HEK293T (cell line): ENCODE measurements at regions not wholly inside any gene's neighbourhood (a gene's known extent, or its start where the extent isn't known, plus 50 kb on each side); places are given as distances from the start of the nearest gene placed in this dataset.

Source experiments
- CTCF ChIA-PET: fragments of 350-600 bp; formaldehyde crosslinking; extraction: SDS; loops from one replicate; lab custom pipeline; 2021; ENCODE audit warnings: antibody characterized with exemption, inconsistent platforms; lab: Yijun Ruan, JAX
- POLR2A ChIA-PET: fragments of 350-600 bp; formaldehyde crosslinking; extraction: SDS; loops from one replicate; lab custom pipeline; 2020; ENCODE audit warnings: antibody characterized with exemption, inconsistent platforms; lab: Yijun Ruan, JAX
- DNase-seq: peaks from one replicate; pipeline ENCODE4 v3.0.0; 2012; ENCODE audit warnings: mixed read lengths; ENCODE audit errors: extremely low spot score
- ARNT ChIP-seq: fragments of 450-650 bp; IDR thresholded peaks from 2 replicates; pipeline ENCODE4 v1.6.1; 2017; ENCODE audit warnings: mild to moderate bottlenecking
- BHLHE40 ChIP-seq: fragments of 450-650 bp; IDR thresholded peaks from 2 replicates; pipeline ENCODE4 v1.6.1; 2016; ENCODE audit warnings: mild to moderate bottlenecking, moderate library complexity, borderline replicate concordance
- CTBP1 ChIP-seq: fragments of 450-650 bp; IDR thresholded peaks from 2 replicates; pipeline ENCODE4 v1.6.1; 2016; ENCODE audit warnings: borderline replicate concordance
- ELF4 ChIP-seq: fragments of 450-650 bp; IDR thresholded peaks from 2 replicates; pipeline ENCODE4 v1.6.1; 2017; ENCODE audit warnings: antibody characterized with exemption
- FOXA1 ChIP-seq: fragments of 450-650 bp; IDR thresholded peaks from 2 replicates; pipeline ENCODE4 v1.6.1; 2016; ENCODE audit warnings: mild to moderate bottlenecking
- FOXK2 ChIP-seq: fragments of 450-650 bp; IDR thresholded peaks from 2 replicates; pipeline ENCODE4 v1.6.1; 2016; ENCODE audit warnings: mild to moderate bottlenecking
- FOXM1 ChIP-seq: fragments of 450-650 bp; IDR thresholded peaks from 2 replicates; pipeline ENCODE4 v1.6.1; 2017; ENCODE audit warnings: mild to moderate bottlenecking, borderline replicate concordance
- HDGF ChIP-seq: fragments of 450-650 bp; IDR thresholded peaks from 2 replicates; pipeline ENCODE4 v1.6.1; 2017; ENCODE audit warnings: antibody characterized with exemption, borderline replicate concordance
- L3MBTL2 ChIP-seq: fragments of 450-650 bp; conservative IDR thresholded peaks from 2 replicates; pipeline ENCODE4 v1.6.1; 2016; ENCODE audit warnings: mild to moderate bottlenecking
- LEF1 ChIP-seq: fragments of 450-650 bp; IDR thresholded peaks from 2 replicates; pipeline ENCODE4 v1.6.1; 2017; ENCODE audit warnings: mild to moderate bottlenecking, borderline replicate concordance
- NFRKB ChIP-seq: fragments of 450-650 bp; IDR thresholded peaks from 2 replicates; pipeline ENCODE4 v1.6.1; 2016; ENCODE audit warnings: mild to moderate bottlenecking, moderate library complexity
- PKNOX1 ChIP-seq: fragments of 450-650 bp; IDR thresholded peaks from 2 replicates; pipeline ENCODE4 v1.6.1; 2016
- SP1 ChIP-seq: fragments of 450-650 bp; IDR thresholded peaks from 2 replicates; pipeline ENCODE4 v1.6.1; 2017
- SUZ12 ChIP-seq: fragments of 450-650 bp; IDR thresholded peaks from 2 replicates; pipeline ENCODE4 v1.6.1; 2016; ENCODE audit warnings: mild to moderate bottlenecking
- TARDBP ChIP-seq: fragments of 450-650 bp; IDR thresholded peaks from 2 replicates; pipeline ENCODE4 v1.6.1; 2016
- ZNF384 ChIP-seq: fragments of 450-650 bp; IDR thresholded peaks from 2 replicates; pipeline ENCODE4 v1.6.1; 2016

- TF ChIP-seq HDGF (no peak), ZNF384 (no peak), TARDBP (no peak), FOXK2 (no peak), SUZ12 (no peak), SP1 (no peak), CTBP1 (no peak)
- ChIA-PET POLR2A (no interaction called here), CTCF (interaction anchor here (1.3 kb wide), 1 partner anchor 15 kb away, joined by 3 read pairs; no protein-coding TSS in a partner anchor)
- DNase-seq: no peak
These were observed 69.7 kb downstream of the SKA1 start for GRCh38 chr18:50444539-50444938.

- CTCF ChIA-PET: no interaction called here
- DNase-seq: no peak
- TF ChIP-seq SP1 (no peak), ARNT (no peak), FOXA1 (no peak), L3MBTL2 (no peak), BHLHE40 (no peak), PKNOX1 (no peak), ELF4 (no peak), CTBP1 (no peak), ZNF384 (no peak), HDGF (no peak), NFRKB (no peak), FOXK2 (no peak), SUZ12 (no peak), TARDBP (no peak), LEF1 (no peak), FOXM1 (no peak)
- POLR2A ChIA-PET: no interaction called here
These were observed 71.8 kb downstream of the SKA1 start for GRCh38 chr18:50446629-50447028.

- ChIA-PET CTCF (no interaction called here), POLR2A (no interaction called here)
- TF ChIP-seq SUZ12 (no peak), ZNF384 (no peak), TARDBP (no peak), NFRKB (no peak), ARNT (no peak)
- no peak for DNase-seq
These were observed 72.4 kb downstream of the SKA1 start for GRCh38 chr18:50447102-50447741.

GRCh38 chr18:50447952-50448351 lies 73.1 kb downstream of the SKA1 start:
- CTCF ChIA-PET: no interaction called here
- POLR2A ChIA-PET: no interaction called here
- DNase-seq: no peak

GRCh38 chr18:50451100-50451842 lies 76.4 kb downstream of the SKA1 start:
- CTCF ChIA-PET: no interaction called here
- POLR2A ChIA-PET: no interaction called here
- no peak for DNase-seq
- TF ChIP-seq NFRKB (no peak), L3MBTL2 (no peak), CTBP1 (no peak), PKNOX1 (no peak), HDGF (no peak), LEF1 (no peak), TARDBP (no peak), ZNF384 (no peak), ARNT (no peak), BHLHE40 (no peak), SUZ12 (no peak), FOXM1 (no peak), FOXA1 (no peak), SP1 (no peak), ELF4 (no peak)

More at GRCh38 chr18:50447952-50448351, 73.1 kb downstream of the SKA1 start:
- TF ChIP-seq LEF1 (no peak), FOXA1 (no peak), TARDBP (no peak), HDGF (no peak), ZNF384 (no peak), ARNT (no peak), ELF4 (no peak), FOXM1 (no peak), SP1 (no peak), SUZ12 (no peak)

- TF ChIP-seq ARNT: no peak
- TF ChIP-seq TARDBP: no peak
- no peak for TF ChIP-seq CTBP1
- TF ChIP-seq ZNF384: no peak
- TF ChIP-seq ELF4: no peak
- TF ChIP-seq HDGF: no peak
- no peak for TF ChIP-seq PKNOX1
- no peak for DNase-seq
- CTCF ChIA-PET: interaction anchor here (0.6 kb wide), 2 partner anchors 24 to 33 kb away, joined by 3 to 4 read pairs; no protein-coding TSS in a partner anchor
- POLR2A ChIA-PET: no interaction called here
These were observed 78.3 kb downstream of the SKA1 start for GRCh38 chr18:50453014-50453680.
